Testis (tissue), 2 donors: ENCODE measurements at regions not wholly inside any gene's neighbourhood (a gene's known extent, or its start where the extent isn't known, plus 50 kb on each side); places are given as distances from the start of the nearest gene placed in this dataset.
"Not testable (repeated sequence)": the region's sequence is repeated elsewhere in the genome, so short reads cannot be mapped to it uniquely, and the experiment has no call there.

Source experiments
- POLR2A ChIP-seq: fragments of 450-650 bp; IDR thresholded peaks from one replicate; pipeline ENCODE4 v1.6.1; 2017; ENCODE audit warnings: antibody characterized with exemption, mild to moderate bottlenecking, moderate library complexity
- TF ChIP-seq, protein P1 (sequence below), 3 experiments: fragments of 450-650 bp in 2 of 3; fragments of 200-600 bp in 1 of 3; sonication (generic) in 1 of 3; IDR thresholded peaks; one replicate each; pipeline ENCODE4 v1.5.1; 2016 to 2019; ENCODE audit warnings: antibody characterized with exemption in 3 of 3, mild to moderate bottlenecking in 2 of 3, moderate library complexity in 1 of 3

- TF ChIP-seq, protein P1, sequence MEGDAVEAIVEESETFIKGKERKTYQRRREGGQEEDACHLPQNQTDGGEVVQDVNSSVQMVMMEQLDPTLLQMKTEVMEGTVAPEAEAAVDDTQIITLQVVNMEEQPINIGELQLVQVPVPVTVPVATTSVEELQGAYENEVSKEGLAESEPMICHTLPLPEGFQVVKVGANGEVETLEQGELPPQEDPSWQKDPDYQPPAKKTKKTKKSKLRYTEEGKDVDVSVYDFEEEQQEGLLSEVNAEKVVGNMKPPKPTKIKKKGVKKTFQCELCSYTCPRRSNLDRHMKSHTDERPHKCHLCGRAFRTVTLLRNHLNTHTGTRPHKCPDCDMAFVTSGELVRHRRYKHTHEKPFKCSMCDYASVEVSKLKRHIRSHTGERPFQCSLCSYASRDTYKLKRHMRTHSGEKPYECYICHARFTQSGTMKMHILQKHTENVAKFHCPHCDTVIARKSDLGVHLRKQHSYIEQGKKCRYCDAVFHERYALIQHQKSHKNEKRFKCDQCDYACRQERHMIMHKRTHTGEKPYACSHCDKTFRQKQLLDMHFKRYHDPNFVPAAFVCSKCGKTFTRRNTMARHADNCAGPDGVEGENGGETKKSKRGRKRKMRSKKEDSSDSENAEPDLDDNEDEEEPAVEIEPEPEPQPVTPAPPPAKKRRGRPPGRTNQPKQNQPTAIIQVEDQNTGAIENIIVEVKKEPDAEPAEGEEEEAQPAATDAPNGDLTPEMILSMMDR (IDR thresholded peaks at IDR 0.05), result not testable (repeated sequence)
- not testable (repeated sequence) for TF ChIP-seq POLR2A
Measured at GRCh38 chr11:96861722-96862121, 471.9 kb downstream of the JRKL start.
